ENCODE measurements at regions not wholly inside any gene's neighbourhood (a gene's known extent, or its start where the extent isn't known, plus 50 kb on each side); places are given as distances from the start of the nearest gene placed in this dataset.

GRCh38 chr2:187922846-187923245, 368.6 kb upstream of the TFPI start (continued):
- TF ChIP-seq TBP (IDR thresholded peaks at IDR 0.05; ENCODE audit: low read depth, low read length), result no peak
- TF ChIP-seq BCL11A (IDR thresholded peaks at IDR 0.05; ENCODE audit: low read depth in 2 of 2, low read length in 2 of 2), result no peak
- TF ChIP-seq SP4 (IDR thresholded peaks at IDR 0.05; ENCODE audit: low read length), result no peak
- no peak for TF ChIP-seq FOSL1 (IDR thresholded peaks at IDR 0.05; ENCODE audit: insufficient read depth, low read depth, low read length)
- no peak for TF ChIP-seq ZNF274 (IDR thresholded peaks at IDR 0.05; ENCODE audit: borderline replicate concordance, extremely low read depth, low read length)
- no peak for TF ChIP-seq CREB1 (IDR thresholded peaks at IDR 0.05)
- no peak for TF ChIP-seq KDM1A (IDR thresholded peaks at IDR 0.05; ENCODE audit: borderline replicate concordance, low read length)
- TF ChIP-seq POLR2A (IDR thresholded peaks at IDR 0.05; ENCODE audit: control extremely low read depth in 1 of 2, low read depth in 2 of 2, low read length in 2 of 2), result no peak
- TF ChIP-seq KDM5A (IDR thresholded peaks at IDR 0.05; ENCODE audit: low read length), result no peak
- no peak for TF ChIP-seq HDAC2 (IDR thresholded peaks at IDR 0.05; ENCODE audit: borderline replicate concordance in 1 of 2, low read depth in 2 of 2, low read length in 2 of 2)
- no peak for TF ChIP-seq SP1 (IDR thresholded peaks at IDR 0.05; ENCODE audit: low read depth, low read length)

Data from H1 (cell line).